Liver (tissue), 8 donors: ENCODE measurements at regions not wholly inside any gene's neighbourhood (a gene's known extent, or its start where the extent isn't known, plus 50 kb on each side); places are given as distances from the start of the nearest gene placed in this dataset.

Experiments
- DNase-seq: peaks from one replicate; pipeline ENCODE4 v3.0.0-alpha.2; 2017; ENCODE audit warnings: low spot score
- H3K27ac ChIP-seq, 2 donors: one replicate each; pipeline ENCODE4 v1.7.0; 2013; ENCODE audit warnings: inconsistent platforms in 2 of 2, low read length in 2 of 2, control low read depth in 1 of 2, low read depth in 1 of 2, mild to moderate bottlenecking in 1 of 2
- H3K27me3 ChIP-seq, 4 donors: one replicate each; pipeline versions ENCODE4 v1.6.1 to v1.7.0; 2013; ENCODE audit warnings: low read length in 3 of 4, inconsistent platforms in 1 of 4, mild to moderate bottlenecking in 1 of 4, moderate library complexity in 1 of 4; ENCODE audit not compliant: control insufficient read depth in 4 of 4, insufficient read depth in 4 of 4
- H3K36me3 ChIP-seq, 4 donors: one replicate each; pipeline versions ENCODE4 v1.6.1 to v1.7.0; 2013; ENCODE audit warnings: low read length in 3 of 4, mild to moderate bottlenecking in 3 of 4, low read depth in 1 of 4, moderate library complexity in 1 of 4; ENCODE audit not compliant: control insufficient read depth in 4 of 4, insufficient read depth in 3 of 4
- H3K4me1 ChIP-seq, 4 donors: one replicate each; pipeline versions ENCODE4 v1.6.1 to v1.7.0; 2013; ENCODE audit warnings: low read length in 3 of 4, mild to moderate bottlenecking in 3 of 4, moderate library complexity in 1 of 4; ENCODE audit not compliant: control insufficient read depth in 4 of 4, insufficient read depth in 4 of 4
- H3K4me3 ChIP-seq, 3 donors: one replicate each; pipeline versions ENCODE4 v1.6.1 to v1.7.0; 2013; ENCODE audit warnings: low read length in 3 of 3, control low read depth in 1 of 3, low read depth in 1 of 3, mild to moderate bottlenecking in 1 of 3
- H3K9ac ChIP-seq, 2 donors: one replicate each; pipeline ENCODE4 v1.7.0; 2013; ENCODE audit warnings: low read length in 2 of 2, mild to moderate bottlenecking in 2 of 2, moderate library complexity in 2 of 2, control low read depth in 1 of 2, low read depth in 1 of 2
- H3K9me3 ChIP-seq, 4 donors: one replicate each; pipeline versions ENCODE4 v1.6.1 to v1.7.0; 2013; ENCODE audit warnings: low read length in 3 of 4; ENCODE audit not compliant: control insufficient read depth in 4 of 4
- EGR1 ChIP-seq, 2 donors: IDR thresholded peaks; 2 replicates each; pipeline ENCODE4 v1.6.1; 2016 to 2018; ENCODE audit warnings: antibody characterized with exemption in 2 of 2, low read depth in 2 of 2
- FOXA1 ChIP-seq: IDR thresholded peaks from 2 replicates; pipeline ENCODE4 v1.6.1; 2016; ENCODE audit warnings: antibody characterized with exemption
- FOXA2 ChIP-seq: IDR thresholded peaks from 2 replicates; pipeline ENCODE4 v1.6.1; 2016; ENCODE audit warnings: antibody characterized with exemption
- GABPA ChIP-seq, 2 donors: IDR thresholded peaks in 1 of 2; conservative IDR thresholded peaks in 1 of 2; 2 replicates each; pipeline ENCODE4 v1.6.1; 2016; ENCODE audit warnings: antibody characterized with exemption in 2 of 2, mild to moderate bottlenecking in 1 of 2, moderate library complexity in 1 of 2
- HNF4A ChIP-seq, 2 donors: conservative IDR thresholded peaks; 2 replicates each; pipeline ENCODE4 v1.6.1; 2016; ENCODE audit warnings: antibody characterized with exemption in 2 of 2, mild to moderate bottlenecking in 2 of 2
- HNF4G ChIP-seq: IDR thresholded peaks from 2 replicates; pipeline ENCODE4 v1.6.1; 2016; ENCODE audit warnings: antibody characterized with exemption
- JUND ChIP-seq, 2 donors: IDR thresholded peaks; 2 replicates each; pipeline ENCODE4 v1.6.1; 2016; ENCODE audit warnings: antibody characterized with exemption in 2 of 2
- NR2F2 ChIP-seq: IDR thresholded peaks from 2 replicates; pipeline ENCODE4 v1.6.1; 2016; ENCODE audit warnings: antibody characterized with exemption
- RAD21 ChIP-seq, 2 donors: IDR thresholded peaks; 2 replicates each; pipeline ENCODE4 v1.6.1; 2016; ENCODE audit warnings: antibody characterized with exemption in 2 of 2, mild to moderate bottlenecking in 2 of 2
- SP1 ChIP-seq: IDR thresholded peaks from 2 replicates; pipeline ENCODE4 v1.6.1; 2018; ENCODE audit warnings: antibody characterized with exemption, mild to moderate bottlenecking
- TAF1 ChIP-seq: conservative IDR thresholded peaks from 2 replicates; pipeline ENCODE4 v1.6.1; 2016; ENCODE audit warnings: antibody characterized with exemption, mild to moderate bottlenecking
- WGBS: extraction: QIAGEN DNeasy Blood & Tissue Kit; methylation state at CpG from one replicate; pipeline ENCODE4 v1.1.7; 2013; 5-methylcytosine and 5-hydroxymethylcytosine counted together
- TF ChIP-seq, protein P1 (sequence below): IDR thresholded peaks from 2 replicates; pipeline ENCODE4 v1.6.1; 2016; ENCODE audit warnings: antibody characterized with exemption, mild to moderate bottlenecking
- TF ChIP-seq, protein P2 (sequence below): IDR thresholded peaks from 2 replicates; pipeline ENCODE4 v1.6.1; 2016; ENCODE audit warnings: antibody characterized with exemption
- TF ChIP-seq, protein P3 (sequence below): IDR thresholded peaks from 2 replicates; pipeline ENCODE4 v1.6.1; 2016; ENCODE audit warnings: antibody characterized with exemption
- TF ChIP-seq, protein P4 (sequence below): IDR thresholded peaks from 2 replicates; pipeline ENCODE4 v1.6.1; 2016; ENCODE audit warnings: antibody characterized with exemption
- TF ChIP-seq, protein P5 (sequence below): fragments of 150-350 bp; IDR thresholded peaks from 2 replicates; pipeline ENCODE4 v1.5.1; 2017; ENCODE audit warnings: improper control_type of control experiment, low read depth, low read length; ENCODE audit not compliant: missing input control
- donor health status: healthy.
- donor health status: healthy.
- donor health status: healthy.
- donor health status: healthy.
- donor health status: healthy.

DNA sequence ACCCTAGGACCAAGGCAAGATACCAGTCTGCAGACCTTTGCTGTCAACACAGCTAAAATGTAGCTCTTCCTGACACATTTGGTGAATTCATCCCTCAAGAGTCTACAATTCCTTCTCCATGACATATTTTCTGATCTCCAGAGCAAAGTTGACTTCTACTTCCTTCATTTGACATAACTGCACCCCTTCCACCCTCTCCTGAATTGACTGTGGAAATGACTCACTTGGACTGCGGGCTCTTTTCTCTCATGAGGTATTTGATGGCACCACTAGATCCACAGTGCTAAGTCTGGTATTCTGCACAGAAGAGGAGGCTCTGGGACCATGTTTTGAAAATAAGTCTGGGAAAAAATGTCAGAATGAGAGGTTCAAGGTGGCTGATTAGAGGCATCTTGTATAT is 338.4 kb upstream of the TRPC7 start:
- H3K36me3 ChIP-seq: no peaks in the 10 kb centered on the region
- H3K9me3 ChIP-seq: no peaks in the 10 kb centered on the region
- TF ChIP-seq FOXA2 (no peak), GABPA (IDR thresholded peaks at IDR 0.05 in 1 of 2, conservative IDR thresholded peaks at IDR 0.05 in 1 of 2) (no peak), EGR1 (IDR thresholded peaks at IDR 0.05; ENCODE audit: low read depth in 2 of 2) (no peak)
- no peak overlapping the region for H3K4me3 ChIP-seq
- no peaks in the 10 kb centered on the region for H3K27me3 ChIP-seq
- H3K27ac ChIP-seq: no peak overlapping the region
- H3K4me1 ChIP-seq: no peaks in the 10 kb centered on the region
- no peak for DNase-seq
- WGBS: 96% methylated on average over 1 of the region's 1 CpG
- no peak overlapping the region for H3K9ac ChIP-seq

DNA sequence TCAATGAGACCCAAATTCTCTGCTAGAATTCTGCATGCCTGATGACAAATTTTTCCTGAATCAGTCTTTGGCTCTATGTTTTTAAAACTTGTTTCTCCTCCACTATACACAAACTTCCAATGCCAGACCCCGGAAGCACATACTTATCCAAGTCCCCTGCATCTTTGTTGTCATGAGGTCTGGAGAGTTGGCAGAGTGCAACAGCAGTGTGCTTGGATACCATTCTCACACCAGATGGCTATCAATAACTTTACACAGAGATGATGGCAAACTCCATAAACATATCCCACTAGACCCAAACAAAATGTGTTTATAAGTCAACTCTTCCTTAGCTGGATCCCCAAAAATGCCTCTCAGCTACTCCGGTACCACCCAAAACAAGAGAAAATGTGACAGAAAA is 337.7 kb upstream of the TRPC7 start:
- Histone ChIP-seq H3K9me3 (no peaks in the 10 kb centered on the region), H3K4me1 (no peaks in the 10 kb centered on the region), H3K27ac (no peak overlapping the region), H3K4me3 (no peak overlapping the region), H3K36me3 (no peaks in the 10 kb centered on the region), H3K9ac (no peak overlapping the region), H3K27me3 (no peaks in the 10 kb centered on the region)
- WGBS: 84% methylated on average over 2 of the region's 2 CpGs
- DNase-seq: no peak
- TF ChIP-seq JUND (IDR thresholded peaks at IDR 0.05): no peak
- TF ChIP-seq HNF4A (conservative IDR thresholded peaks at IDR 0.05): no peak
- TF ChIP-seq, protein P1, sequence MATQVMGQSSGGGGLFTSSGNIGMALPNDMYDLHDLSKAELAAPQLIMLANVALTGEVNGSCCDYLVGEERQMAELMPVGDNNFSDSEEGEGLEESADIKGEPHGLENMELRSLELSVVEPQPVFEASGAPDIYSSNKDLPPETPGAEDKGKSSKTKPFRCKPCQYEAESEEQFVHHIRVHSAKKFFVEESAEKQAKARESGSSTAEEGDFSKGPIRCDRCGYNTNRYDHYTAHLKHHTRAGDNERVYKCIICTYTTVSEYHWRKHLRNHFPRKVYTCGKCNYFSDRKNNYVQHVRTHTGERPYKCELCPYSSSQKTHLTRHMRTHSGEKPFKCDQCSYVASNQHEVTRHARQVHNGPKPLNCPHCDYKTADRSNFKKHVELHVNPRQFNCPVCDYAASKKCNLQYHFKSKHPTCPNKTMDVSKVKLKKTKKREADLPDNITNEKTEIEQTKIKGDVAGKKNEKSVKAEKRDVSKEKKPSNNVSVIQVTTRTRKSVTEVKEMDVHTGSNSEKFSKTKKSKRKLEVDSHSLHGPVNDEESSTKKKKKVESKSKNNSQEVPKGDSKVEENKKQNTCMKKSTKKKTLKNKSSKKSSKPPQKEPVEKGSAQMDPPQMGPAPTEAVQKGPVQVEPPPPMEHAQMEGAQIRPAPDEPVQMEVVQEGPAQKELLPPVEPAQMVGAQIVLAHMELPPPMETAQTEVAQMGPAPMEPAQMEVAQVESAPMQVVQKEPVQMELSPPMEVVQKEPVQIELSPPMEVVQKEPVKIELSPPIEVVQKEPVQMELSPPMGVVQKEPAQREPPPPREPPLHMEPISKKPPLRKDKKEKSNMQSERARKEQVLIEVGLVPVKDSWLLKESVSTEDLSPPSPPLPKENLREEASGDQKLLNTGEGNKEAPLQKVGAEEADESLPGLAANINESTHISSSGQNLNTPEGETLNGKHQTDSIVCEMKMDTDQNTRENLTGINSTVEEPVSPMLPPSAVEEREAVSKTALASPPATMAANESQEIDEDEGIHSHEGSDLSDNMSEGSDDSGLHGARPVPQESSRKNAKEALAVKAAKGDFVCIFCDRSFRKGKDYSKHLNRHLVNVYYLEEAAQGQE: no peak
- TF ChIP-seq SP1: no peak
- no peak for TF ChIP-seq FOXA1
- TF ChIP-seq EGR1 (IDR thresholded peaks at IDR 0.05; ENCODE audit: low read depth in 2 of 2): no peak
- no peak for TF ChIP-seq HNF4G
- TF ChIP-seq NR2F2: no peak
- TF ChIP-seq RAD21 (IDR thresholded peaks at IDR 0.05): no peak
- TF ChIP-seq, protein P2, sequence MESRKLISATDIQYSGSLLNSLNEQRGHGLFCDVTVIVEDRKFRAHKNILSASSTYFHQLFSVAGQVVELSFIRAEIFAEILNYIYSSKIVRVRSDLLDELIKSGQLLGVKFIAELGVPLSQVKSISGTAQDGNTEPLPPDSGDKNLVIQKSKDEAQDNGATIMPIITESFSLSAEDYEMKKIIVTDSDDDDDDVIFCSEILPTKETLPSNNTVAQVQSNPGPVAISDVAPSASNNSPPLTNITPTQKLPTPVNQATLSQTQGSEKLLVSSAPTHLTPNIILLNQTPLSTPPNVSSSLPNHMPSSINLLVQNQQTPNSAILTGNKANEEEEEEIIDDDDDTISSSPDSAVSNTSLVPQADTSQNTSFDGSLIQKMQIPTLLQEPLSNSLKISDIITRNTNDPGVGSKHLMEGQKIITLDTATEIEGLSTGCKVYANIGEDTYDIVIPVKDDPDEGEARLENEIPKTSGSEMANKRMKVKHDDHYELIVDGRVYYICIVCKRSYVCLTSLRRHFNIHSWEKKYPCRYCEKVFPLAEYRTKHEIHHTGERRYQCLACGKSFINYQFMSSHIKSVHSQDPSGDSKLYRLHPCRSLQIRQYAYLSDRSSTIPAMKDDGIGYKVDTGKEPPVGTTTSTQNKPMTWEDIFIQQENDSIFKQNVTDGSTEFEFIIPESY: no peak
- no peak for TF ChIP-seq GABPA (IDR thresholded peaks at IDR 0.05 in 1 of 2, conservative IDR thresholded peaks at IDR 0.05 in 1 of 2)

DNA sequence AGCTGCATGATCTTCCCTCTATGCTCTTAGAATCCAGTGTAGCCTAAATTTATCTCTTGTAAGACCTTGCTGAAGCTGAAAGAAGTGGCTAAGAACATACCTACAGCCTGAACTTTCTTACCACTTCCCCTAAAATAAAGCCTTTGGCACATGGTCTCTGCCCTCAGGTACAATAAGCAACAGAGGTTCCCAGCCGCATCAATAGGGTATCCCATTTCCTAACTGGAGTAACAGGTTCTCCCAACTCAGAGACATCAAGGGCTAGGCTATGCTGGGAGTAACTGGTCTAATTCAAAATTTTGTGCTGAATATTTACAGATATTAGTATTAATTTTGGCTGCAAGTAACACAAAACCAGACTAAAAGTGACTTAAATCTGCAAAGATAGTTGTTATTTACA is 335.8 kb upstream of the TRPC7 start:
- Histone ChIP-seq H3K4me3 (no peak overlapping the region), H3K27ac (no peak overlapping the region), H3K36me3 (no peaks in the 10 kb centered on the region), H3K27me3 (no peaks in the 10 kb centered on the region), H3K4me1 (no peaks in the 10 kb centered on the region), H3K9ac (no peak overlapping the region), H3K9me3 (no peaks in the 10 kb centered on the region)
- TF ChIP-seq, protein P3, sequence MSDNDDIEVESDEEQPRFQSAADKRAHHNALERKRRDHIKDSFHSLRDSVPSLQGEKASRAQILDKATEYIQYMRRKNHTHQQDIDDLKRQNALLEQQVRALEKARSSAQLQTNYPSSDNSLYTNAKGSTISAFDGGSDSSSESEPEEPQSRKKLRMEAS: no peak
- TF ChIP-seq HNF4G (no peak), NR2F2 (no peak), TAF1 (no peak)
- TF ChIP-seq, protein P4, sequence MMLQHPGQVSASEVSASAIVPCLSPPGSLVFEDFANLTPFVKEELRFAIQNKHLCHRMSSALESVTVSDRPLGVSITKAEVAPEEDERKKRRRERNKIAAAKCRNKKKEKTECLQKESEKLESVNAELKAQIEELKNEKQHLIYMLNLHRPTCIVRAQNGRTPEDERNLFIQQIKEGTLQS: no peak
- TF ChIP-seq, protein P5, sequence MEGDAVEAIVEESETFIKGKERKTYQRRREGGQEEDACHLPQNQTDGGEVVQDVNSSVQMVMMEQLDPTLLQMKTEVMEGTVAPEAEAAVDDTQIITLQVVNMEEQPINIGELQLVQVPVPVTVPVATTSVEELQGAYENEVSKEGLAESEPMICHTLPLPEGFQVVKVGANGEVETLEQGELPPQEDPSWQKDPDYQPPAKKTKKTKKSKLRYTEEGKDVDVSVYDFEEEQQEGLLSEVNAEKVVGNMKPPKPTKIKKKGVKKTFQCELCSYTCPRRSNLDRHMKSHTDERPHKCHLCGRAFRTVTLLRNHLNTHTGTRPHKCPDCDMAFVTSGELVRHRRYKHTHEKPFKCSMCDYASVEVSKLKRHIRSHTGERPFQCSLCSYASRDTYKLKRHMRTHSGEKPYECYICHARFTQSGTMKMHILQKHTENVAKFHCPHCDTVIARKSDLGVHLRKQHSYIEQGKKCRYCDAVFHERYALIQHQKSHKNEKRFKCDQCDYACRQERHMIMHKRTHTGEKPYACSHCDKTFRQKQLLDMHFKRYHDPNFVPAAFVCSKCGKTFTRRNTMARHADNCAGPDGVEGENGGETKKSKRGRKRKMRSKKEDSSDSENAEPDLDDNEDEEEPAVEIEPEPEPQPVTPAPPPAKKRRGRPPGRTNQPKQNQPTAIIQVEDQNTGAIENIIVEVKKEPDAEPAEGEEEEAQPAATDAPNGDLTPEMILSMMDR: no peak
- 68% methylated on average over 1 of the region's 1 CpG for WGBS
- no peak for DNase-seq
